OCI-LY7 (cell line): ENCODE measurements at regions not wholly inside any gene's neighbourhood (a gene's known extent, or its start where the extent isn't known, plus 50 kb on each side); places are given as distances from the start of the nearest gene placed in this dataset.

Experiments
- CTCF ChIP-seq: fragments of 200-600 bp; sonication (generic); conservative IDR thresholded peaks from 2 replicates; pipeline ENCODE4 v1.5.1; 2014; ENCODE audit warnings: mild to moderate bottlenecking, antibody characterized with exemption, low read length, moderate library complexity, mixed read lengths
- EZH2phosphoT487 ChIP-seq: fragments of 200-600 bp; sonication (generic); IDR thresholded peaks from 2 replicates; pipeline ENCODE4 v1.6.1; 2018; ENCODE audit warnings: low read depth, borderline replicate concordance, mild to moderate bottlenecking, mixed run types, antibody characterized with exemption, low read length, moderate library complexity, mixed read lengths

GRCh38 chr15:29446480-29446879 is 176.9 kb upstream of the NSMCE3 start:
- TF ChIP-seq CTCF (no peak), EZH2phosphoT487 (no peak)
